ENCODE measurements at regions not wholly inside any gene's neighbourhood (a gene's known extent, or its start where the extent isn't known, plus 50 kb on each side); places are given as distances from the start of the nearest gene placed in this dataset.

DNA sequence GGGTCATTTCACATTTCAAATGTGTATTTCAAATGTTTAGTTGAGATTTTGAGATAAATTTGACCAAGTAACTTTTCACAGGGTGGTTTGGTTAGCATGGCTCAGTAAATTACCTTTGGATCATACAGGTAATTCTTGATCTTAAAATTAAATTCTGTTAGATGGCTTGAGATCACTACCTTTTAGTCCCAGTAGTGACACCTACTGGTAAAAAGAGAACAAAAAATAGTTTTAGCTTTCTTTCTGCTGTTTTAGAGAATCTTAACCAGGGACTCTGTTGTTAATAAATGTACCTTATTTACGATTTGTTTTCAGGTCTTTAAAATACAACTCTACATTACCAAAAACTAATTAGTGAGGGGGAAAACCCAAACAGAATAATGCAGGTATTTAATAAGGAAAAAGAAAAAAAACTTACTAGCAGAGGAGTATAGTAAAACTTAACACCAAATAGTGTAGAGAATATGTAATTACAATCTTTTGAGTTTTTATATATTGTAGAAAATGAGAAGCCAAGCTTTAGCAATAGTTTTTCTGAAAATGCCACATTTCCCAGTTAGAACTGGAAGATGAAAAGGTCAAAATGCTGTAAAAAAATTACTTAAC lies 620.3 kb upstream of the AGTR1 start:
- no peak for TF ChIP-seq POLR2A (IDR thresholded peaks at IDR 0.05)
- TF ChIP-seq, protein P1, sequence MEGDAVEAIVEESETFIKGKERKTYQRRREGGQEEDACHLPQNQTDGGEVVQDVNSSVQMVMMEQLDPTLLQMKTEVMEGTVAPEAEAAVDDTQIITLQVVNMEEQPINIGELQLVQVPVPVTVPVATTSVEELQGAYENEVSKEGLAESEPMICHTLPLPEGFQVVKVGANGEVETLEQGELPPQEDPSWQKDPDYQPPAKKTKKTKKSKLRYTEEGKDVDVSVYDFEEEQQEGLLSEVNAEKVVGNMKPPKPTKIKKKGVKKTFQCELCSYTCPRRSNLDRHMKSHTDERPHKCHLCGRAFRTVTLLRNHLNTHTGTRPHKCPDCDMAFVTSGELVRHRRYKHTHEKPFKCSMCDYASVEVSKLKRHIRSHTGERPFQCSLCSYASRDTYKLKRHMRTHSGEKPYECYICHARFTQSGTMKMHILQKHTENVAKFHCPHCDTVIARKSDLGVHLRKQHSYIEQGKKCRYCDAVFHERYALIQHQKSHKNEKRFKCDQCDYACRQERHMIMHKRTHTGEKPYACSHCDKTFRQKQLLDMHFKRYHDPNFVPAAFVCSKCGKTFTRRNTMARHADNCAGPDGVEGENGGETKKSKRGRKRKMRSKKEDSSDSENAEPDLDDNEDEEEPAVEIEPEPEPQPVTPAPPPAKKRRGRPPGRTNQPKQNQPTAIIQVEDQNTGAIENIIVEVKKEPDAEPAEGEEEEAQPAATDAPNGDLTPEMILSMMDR (IDR thresholded peaks at IDR 0.05), result peak in 3 of 4 donors; percentile 46 to 59 (median 58)
